Vagina (tissue), 2 donors: ENCODE measurements at regions not wholly inside any gene's neighbourhood (a gene's known extent, or its start where the extent isn't known, plus 50 kb on each side); places are given as distances from the start of the nearest gene placed in this dataset.
A peak's percentile ranks its signal among the peaks of the same experiment; 100 is the strongest.

Experiments used
- DNase-seq, 2 donors: peaks; one replicate each; pipeline ENCODE4 v3.0.0-alpha.2; 2017; ENCODE audit errors: extremely low spot score in 2 of 2
- H3K27ac ChIP-seq: fragments of 200-600 bp; sonication (generic); one replicate; pipeline ENCODE4 v1.5.1; 2019
- H3K27me3 ChIP-seq: fragments of 200-600 bp; sonication (generic); one replicate; pipeline ENCODE4 v1.5.1; 2019
- H3K36me3 ChIP-seq, 2 donors: fragments of 200-600 bp; sonication (generic); one replicate each; pipeline ENCODE4 v1.5.1; 2017 to 2019
- H3K4me1 ChIP-seq: fragments of 200-600 bp; sonication (generic); one replicate; pipeline ENCODE4 v1.5.1; 2019
- H3K4me3 ChIP-seq, 2 donors: fragments of 200-600 bp; sonication (generic); 1 replicate in 1 of 2; 2 replicates in 1 of 2; pipeline ENCODE4 v1.5.1; 2016 to 2019
- H3K9me3 ChIP-seq: fragments of 200-600 bp; sonication (generic); one replicate; pipeline ENCODE4 v1.5.1; 2019
- POLR2A ChIP-seq, 2 donors: fragments of 450-650 bp; IDR thresholded peaks; one replicate each; pipeline ENCODE4 v1.6.1; 2017; ENCODE audit warnings: antibody characterized with exemption in 2 of 2, mild to moderate bottlenecking in 2 of 2, moderate library complexity in 2 of 2
- POLR2AphosphoS5 ChIP-seq, 2 donors: sonication (generic); formaldehyde crosslinking; IDR thresholded peaks; one replicate each; pipeline ENCODE4 v1.9.0; 2017; ENCODE audit warnings: antibody characterized with exemption in 2 of 2, mild to moderate bottlenecking in 2 of 2, low read depth in 1 of 2; ENCODE audit not compliant: insufficient read depth in 1 of 2
- intact Hi-C: fragments of 100-400 bp; cut with DNase I; formaldehyde crosslinking; loops from one replicate; pipeline ENCODE4 v1.15.1; 2023
- TF ChIP-seq, protein P1 (sequence below), 3 experiments: fragments of 450-650 bp in 2 of 3; fragments of 200-600 bp in 1 of 3; sonication (generic) in 1 of 3; IDR thresholded peaks; one replicate each; pipeline ENCODE4 v1.5.1; 2017 to 2019; ENCODE audit warnings: antibody characterized with exemption in 3 of 3, mild to moderate bottlenecking in 2 of 3, moderate library complexity in 2 of 3

DNA sequence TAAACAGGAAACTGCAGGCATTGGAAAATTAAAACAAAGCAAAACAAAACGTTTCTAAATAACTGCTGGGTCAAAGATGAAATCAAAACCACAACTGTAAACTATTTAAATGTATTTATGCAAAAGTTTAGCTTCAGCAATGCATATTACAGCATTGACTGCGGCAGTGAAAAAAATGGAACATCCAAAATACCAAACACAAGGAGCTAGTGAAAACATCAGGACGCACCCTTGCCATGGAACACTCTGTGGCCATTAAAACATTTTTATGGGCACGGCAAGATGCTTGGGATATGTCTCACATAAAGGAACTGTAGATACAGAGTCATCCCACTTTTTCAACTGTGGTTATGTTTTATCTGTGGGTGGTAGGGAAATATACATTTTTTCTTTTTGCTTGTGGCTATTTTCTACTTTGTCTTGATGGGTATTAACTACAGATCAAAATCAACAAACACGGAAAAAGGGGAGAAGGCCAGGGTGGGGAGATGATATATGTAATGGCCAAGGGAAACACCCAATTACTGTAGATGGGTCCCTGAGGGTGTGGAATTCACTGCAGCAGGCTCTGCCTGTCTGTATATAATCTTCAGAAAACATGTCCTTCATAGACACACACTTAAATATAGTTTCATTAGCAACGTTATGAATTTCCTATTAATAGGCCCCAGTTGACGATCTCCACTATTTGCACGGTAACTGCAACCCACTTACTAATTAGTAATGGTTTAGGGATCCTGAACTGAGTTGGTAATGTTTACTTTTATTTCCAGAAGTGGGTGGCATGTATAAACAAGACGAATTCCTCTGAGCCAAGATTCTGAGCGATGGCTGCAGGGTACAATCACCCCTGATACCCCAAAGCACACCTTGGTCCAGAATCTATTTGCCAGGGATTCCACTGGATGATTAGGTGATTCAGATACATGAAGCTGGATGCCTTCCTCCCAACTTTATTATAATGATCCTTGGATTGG is 110.5 kb downstream of the ACKR3 start:
- intact Hi-C loops: no loop called here
- no peak overlapping the region for H3K4me3 ChIP-seq
- no peak overlapping the region for H3K27ac ChIP-seq
- H3K9me3 ChIP-seq: no peaks in the 10 kb centered on the region
- DNase-seq: no peak
- no peaks in the 10 kb centered on the region for H3K27me3 ChIP-seq
- peaks cover 15% of the 10 kb centered on the region for H3K4me1 ChIP-seq
- H3K36me3 ChIP-seq: no peaks in the 10 kb centered on the region
- TF ChIP-seq, protein P1, sequence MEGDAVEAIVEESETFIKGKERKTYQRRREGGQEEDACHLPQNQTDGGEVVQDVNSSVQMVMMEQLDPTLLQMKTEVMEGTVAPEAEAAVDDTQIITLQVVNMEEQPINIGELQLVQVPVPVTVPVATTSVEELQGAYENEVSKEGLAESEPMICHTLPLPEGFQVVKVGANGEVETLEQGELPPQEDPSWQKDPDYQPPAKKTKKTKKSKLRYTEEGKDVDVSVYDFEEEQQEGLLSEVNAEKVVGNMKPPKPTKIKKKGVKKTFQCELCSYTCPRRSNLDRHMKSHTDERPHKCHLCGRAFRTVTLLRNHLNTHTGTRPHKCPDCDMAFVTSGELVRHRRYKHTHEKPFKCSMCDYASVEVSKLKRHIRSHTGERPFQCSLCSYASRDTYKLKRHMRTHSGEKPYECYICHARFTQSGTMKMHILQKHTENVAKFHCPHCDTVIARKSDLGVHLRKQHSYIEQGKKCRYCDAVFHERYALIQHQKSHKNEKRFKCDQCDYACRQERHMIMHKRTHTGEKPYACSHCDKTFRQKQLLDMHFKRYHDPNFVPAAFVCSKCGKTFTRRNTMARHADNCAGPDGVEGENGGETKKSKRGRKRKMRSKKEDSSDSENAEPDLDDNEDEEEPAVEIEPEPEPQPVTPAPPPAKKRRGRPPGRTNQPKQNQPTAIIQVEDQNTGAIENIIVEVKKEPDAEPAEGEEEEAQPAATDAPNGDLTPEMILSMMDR (IDR thresholded peaks at IDR 0.05): no peak
- TF ChIP-seq POLR2AphosphoS5 (IDR thresholded peaks at IDR 0.05; ENCODE audit: insufficient read depth in 1 of 2, low read depth in 1 of 2) (peak in 1 of 2 donors; percentile 88), POLR2A (IDR thresholded peaks at IDR 0.05) (no peak)

DNA sequence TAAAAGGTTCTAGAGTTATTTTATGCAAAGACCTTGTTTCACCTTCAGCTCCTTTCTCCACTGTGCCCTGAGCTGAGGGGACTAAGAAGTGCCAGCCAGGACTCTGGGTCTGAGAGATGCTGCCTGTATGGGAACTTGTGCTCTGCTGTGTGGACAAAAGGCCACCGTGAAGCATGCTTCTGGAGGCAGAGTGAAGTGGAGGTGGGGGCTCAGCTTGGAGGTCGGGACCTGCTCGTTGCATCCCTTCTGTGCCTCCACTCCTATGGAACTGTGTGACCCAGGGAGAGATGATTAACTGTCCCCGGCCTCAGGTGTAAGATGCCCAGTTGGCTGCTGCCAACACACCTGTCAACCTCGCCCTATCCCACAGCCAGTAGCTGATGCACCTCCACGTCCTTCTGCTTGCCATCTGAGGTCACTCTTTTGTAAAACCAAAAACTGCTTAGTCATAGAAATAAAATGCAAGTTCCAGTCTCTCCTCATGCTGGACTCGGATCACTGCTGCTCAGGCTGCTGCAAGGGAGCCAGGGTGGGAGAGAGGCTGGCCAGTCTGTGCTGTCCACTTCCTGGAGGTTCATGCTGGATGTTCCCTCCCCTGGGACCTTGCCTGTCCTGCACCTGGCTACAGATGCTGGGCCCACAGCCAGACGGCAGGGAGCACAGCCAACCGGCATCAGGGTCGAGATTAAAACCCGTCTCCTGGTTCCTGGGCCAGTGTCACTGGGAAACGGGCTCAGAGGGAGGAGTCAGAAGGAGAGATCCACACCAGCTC is 113.2 kb downstream of the ACKR3 start:
- intact Hi-C loops: no loop called here
- TF ChIP-seq POLR2A (IDR thresholded peaks at IDR 0.05): no peak
- no peak for TF ChIP-seq POLR2AphosphoS5 (IDR thresholded peaks at IDR 0.05; ENCODE audit: insufficient read depth in 1 of 2, low read depth in 1 of 2)
- TF ChIP-seq, protein P1 (IDR thresholded peaks at IDR 0.05): no peak
- H3K27ac ChIP-seq: no peak overlapping the region
- DNase-seq: no peak
- no peaks in the 10 kb centered on the region for H3K9me3 ChIP-seq
- H3K4me1 ChIP-seq: peaks cover 20% of the 10 kb centered on the region
- no peaks in the 10 kb centered on the region for H3K27me3 ChIP-seq
- no peaks in the 10 kb centered on the region for H3K36me3 ChIP-seq
- H3K4me3 ChIP-seq: no peak overlapping the region

GRCh38 chr2:236684504-236685256 is 115.1 kb downstream of the ACKR3 start:
- Histone ChIP-seq H3K36me3 (no peaks in the 10 kb centered on the region), H3K4me3 (no peak overlapping the region), H3K27me3 (no peaks in the 10 kb centered on the region), H3K9me3 (no peaks in the 10 kb centered on the region), H3K4me1 (peaks cover 29% of the 10 kb centered on the region), H3K27ac (no peak overlapping the region)
- DNase-seq: no peak
- intact Hi-C loops: no loop called here
- no peak for TF ChIP-seq POLR2A (IDR thresholded peaks at IDR 0.05)
- TF ChIP-seq, protein P1 (IDR thresholded peaks at IDR 0.05): no peak
- TF ChIP-seq POLR2AphosphoS5 (IDR thresholded peaks at IDR 0.05; ENCODE audit: insufficient read depth in 1 of 2, low read depth in 1 of 2): no peak

DNA sequence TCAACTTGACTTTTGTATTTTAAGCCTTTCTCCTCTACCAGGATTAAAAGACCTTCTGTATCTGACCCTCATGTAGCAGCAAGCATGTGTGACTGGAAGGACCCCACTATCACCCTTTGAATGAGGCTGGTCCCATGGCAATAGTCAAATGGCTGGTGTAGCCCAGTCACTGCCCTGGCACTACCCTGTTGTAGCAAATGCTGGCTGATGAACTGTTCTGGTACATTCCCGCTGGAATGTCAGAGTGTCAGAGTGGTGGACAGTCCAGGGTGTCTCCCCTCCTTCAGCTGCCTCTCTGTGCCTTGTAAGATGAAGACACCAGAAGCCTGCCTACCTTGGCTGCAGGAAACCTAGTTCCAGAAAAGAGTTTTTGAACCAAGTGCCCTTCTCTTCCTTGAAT is 115.7 kb downstream of the ACKR3 start:
- H3K27ac ChIP-seq: no peak overlapping the region
- TF ChIP-seq, protein P1 (IDR thresholded peaks at IDR 0.05): no peak
- TF ChIP-seq POLR2AphosphoS5 (IDR thresholded peaks at IDR 0.05; ENCODE audit: insufficient read depth in 1 of 2, low read depth in 1 of 2): no peak
- no peak for TF ChIP-seq POLR2A (IDR thresholded peaks at IDR 0.05)
- no peak overlapping the region for H3K4me3 ChIP-seq
- intact Hi-C loops: no loop called here
- DNase-seq: no peak
- H3K9me3 ChIP-seq: no peaks in the 10 kb centered on the region
- peaks cover 22% of the 10 kb centered on the region for H3K4me1 ChIP-seq
- no peaks in the 10 kb centered on the region for H3K27me3 ChIP-seq
- H3K36me3 ChIP-seq: no peaks in the 10 kb centered on the region
